Sigmoid colon (tissue), 4 donors: ENCODE measurements at regions not wholly inside any gene's neighbourhood (a gene's known extent, or its start where the extent isn't known, plus 50 kb on each side); places are given as distances from the start of the nearest gene placed in this dataset.

Experiments used
- CTCF ChIP-seq, 4 experiments: fragments of 450-650 bp in 3 of 4; fragments of 200-600 bp in 1 of 4; IDR thresholded peaks; one replicate each; pipeline ENCODE4 v1.5.1; 2016 to 2019; ENCODE audit warnings: antibody characterized with exemption in 4 of 4, mild to moderate bottlenecking in 3 of 4, moderate library complexity in 2 of 4
- EP300 ChIP-seq, 4 donors: sonication (generic); formaldehyde crosslinking; IDR thresholded peaks; one replicate each; pipeline ENCODE4 v1.6.1; 2017; ENCODE audit warnings: antibody characterized with exemption in 4 of 4
- POLR2AphosphoS5 ChIP-seq, 4 donors: sonication (generic); formaldehyde crosslinking; IDR thresholded peaks; one replicate each; pipeline ENCODE4 v1.6.1; 2017; ENCODE audit warnings: antibody characterized with exemption in 4 of 4

GRCh38 chr12:31783996-31784645, 55.3 kb upstream of the AMN1 start:
- TF ChIP-seq POLR2AphosphoS5 (IDR thresholded peaks at IDR 0.05) (no peak), CTCF (IDR thresholded peaks at IDR 0.05) (no peak), EP300 (IDR thresholded peaks at IDR 0.05) (no peak)
